ENCODE measurements at regions not wholly inside any gene's neighbourhood (a gene's known extent, or its start where the extent isn't known, plus 50 kb on each side); places are given as distances from the start of the nearest gene placed in this dataset.
A peak's percentile ranks its signal among the peaks of the same experiment; 100 is the strongest.

DNA sequence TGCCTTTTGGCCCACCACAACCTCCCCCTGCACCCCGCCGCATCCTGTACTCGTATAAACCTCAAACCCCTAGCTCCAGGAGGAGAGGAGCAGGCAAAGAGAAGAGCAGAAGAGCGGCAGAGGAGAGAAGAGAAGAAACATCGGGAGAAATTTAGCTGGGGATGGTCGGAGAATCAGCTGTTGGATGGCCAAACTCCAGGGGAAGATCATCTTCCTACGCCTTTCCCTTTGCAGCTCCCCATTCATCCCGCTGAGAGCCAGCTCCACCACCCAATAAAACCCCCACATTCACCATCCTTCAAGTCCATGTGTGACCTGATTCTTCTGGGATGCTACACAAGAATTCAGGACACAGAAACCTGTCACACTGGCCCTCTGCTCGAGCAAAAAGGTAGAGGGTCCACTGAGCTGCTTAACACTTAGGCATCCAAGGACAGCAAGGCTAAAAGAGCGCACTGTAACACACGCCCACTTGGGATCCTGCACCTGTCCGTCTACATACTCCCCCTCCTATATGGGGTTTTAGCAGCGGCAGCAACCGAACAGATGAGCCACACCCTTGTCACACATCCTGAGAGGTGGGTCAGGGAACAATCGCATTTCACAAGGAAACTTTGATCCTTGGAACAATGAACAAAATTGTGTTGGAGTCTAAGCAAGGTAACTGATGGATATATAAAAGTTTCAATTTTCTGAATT lies 51.6 kb upstream of the MIR17HG start (continued):
- no peak for TF ChIP-seq PHF20 (IDR thresholded peaks at IDR 0.05; ENCODE audit: partially characterized antibody)
- peak; percentile 59; the same call in 1 of the 2 replicates for TF ChIP-seq MCM3 (IDR thresholded peaks at IDR 0.05)
- no peak for TF ChIP-seq NBN (IDR thresholded peaks at IDR 0.05; ENCODE audit: low read depth)
- TF ChIP-seq RBBP5 (IDR thresholded peaks at IDR 0.05; ENCODE audit: borderline replicate concordance, insufficient read depth, low read length, poor library complexity, severe bottlenecking) = no peak
- no peak for TF ChIP-seq PCBP1 (IDR thresholded peaks at IDR 0.05; ENCODE audit: low read depth, low read length, poor library complexity, severe bottlenecking)
- no peak for TF ChIP-seq SMARCE1 (IDR thresholded peaks at IDR 0.05)
- TF ChIP-seq ZKSCAN1 (IDR thresholded peaks at IDR 0.05; ENCODE audit: low read depth, low read length) = no peak

DNA sequence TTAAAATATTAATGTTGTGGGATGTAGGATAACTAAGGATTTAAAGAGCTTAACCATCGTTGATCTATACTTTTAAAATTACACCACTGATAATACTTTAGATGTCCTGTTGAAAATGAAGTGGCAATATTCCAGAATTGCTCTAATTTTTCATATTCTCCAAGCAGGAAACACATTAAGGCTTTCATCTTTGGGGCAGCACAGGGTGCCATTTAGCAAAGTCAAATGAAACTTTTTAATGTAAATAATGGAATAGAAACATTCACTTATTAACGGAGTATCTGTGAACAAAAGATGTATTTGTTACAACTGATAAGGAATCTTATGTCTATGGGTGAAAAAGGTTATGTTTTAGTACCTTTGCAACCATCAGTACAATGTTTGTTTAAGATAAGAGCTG lies 50.0 kb upstream of the MIR17HG start:
- no peaks in the 10 kb centered on the region for H3K36me3 ChIP-seq (ENCODE audit: control insufficient read depth, insufficient read depth, low read length)
- no peak for FAIRE-seq
- no peaks in the 10 kb centered on the region for H3K4me1 ChIP-seq (replicated peaks in 1 of 2; ENCODE audit: control insufficient read depth in 2 of 2, insufficient read depth in 2 of 2, low read length in 2 of 2)
- ATAC-seq = no peak
- ChIA-PET CTCF (ENCODE audit: low intra/inter-chr PET ratio) (interaction anchor here (1.0 kb wide), 1 partner anchor 11 kb away, joined by 3 read pairs; no protein-coding TSS in a partner anchor), POLR2A (interaction anchor here (0.8 kb wide), 1 partner anchor 22 kb away, joined by 3 read pairs; no protein-coding TSS in a partner anchor)
- H4K20me1 ChIP-seq (replicated peaks; ENCODE audit: control insufficient read depth, insufficient read depth, low read length) = no peaks in the 10 kb centered on the region
- no peak overlapping the region for H3K4me3 ChIP-seq
- WGBS (ENCODE audit: insufficient coverage, low coverage, missing lambda C conversion rate) = 0% methylated on average over 2 of the region's 2 CpGs
- no peak overlapping the region for H3K9ac ChIP-seq (ENCODE audit: insufficient read depth in 1 of 2, low read depth in 2 of 2, low read length in 2 of 2)
- no peak overlapping the region for H3K27ac ChIP-seq (ENCODE audit: extremely low read depth, low read depth, low read length)
- in situ Hi-C loops (cut with MboI) (no loop called here), intact Hi-C loops (cut with micrococcal nuclease) (no loop called here)
- H3K9me3 ChIP-seq (replicated peaks; ENCODE audit: control insufficient read depth, insufficient read depth, low read depth, low read length) = no peaks in the 10 kb centered on the region
- peaks cover 0 to 8% of the 10 kb centered on the region in 2 experiments; a peak in 2 of 5 replicates for H3K27me3 ChIP-seq (ENCODE audit: control insufficient read depth in 2 of 2, insufficient read depth in 2 of 2, low read length in 2 of 2)
- no TSS peak for BruUV-seq (replicated peaks)
- H2AFZ ChIP-seq (ENCODE audit: low read depth, low read length) = no peak overlapping the region
- no peaks in the 10 kb centered on the region for H3K79me2 ChIP-seq (ENCODE audit: control insufficient read depth, insufficient read depth, low read length)
- DNase-seq (ENCODE audit: extremely low read depth in 1 of 4, low spot score in 3 of 4) = no peak
- no peaks in the 10 kb centered on the region for H3K9me1 ChIP-seq (ENCODE audit: control insufficient read depth, insufficient read depth, low read length)
- no peak overlapping the region for H3K4me2 ChIP-seq (ENCODE audit: insufficient read depth, low read length)
- TF ChIP-seq ZFPM2 (CRISPR knock-in tag; IDR thresholded peaks at IDR 0.05) = peak; percentile 67; the same call in 1 of the 2 replicates
- TF ChIP-seq MYBL2 (IDR thresholded peaks at IDR 0.05; ENCODE audit: low read depth) = no peak
- TF ChIP-seq MYBL2 (CRISPR knock-in tag; IDR thresholded peaks at IDR 0.05; ENCODE audit: borderline replicate concordance) = no peak
- TF ChIP-seq, protein P1, sequence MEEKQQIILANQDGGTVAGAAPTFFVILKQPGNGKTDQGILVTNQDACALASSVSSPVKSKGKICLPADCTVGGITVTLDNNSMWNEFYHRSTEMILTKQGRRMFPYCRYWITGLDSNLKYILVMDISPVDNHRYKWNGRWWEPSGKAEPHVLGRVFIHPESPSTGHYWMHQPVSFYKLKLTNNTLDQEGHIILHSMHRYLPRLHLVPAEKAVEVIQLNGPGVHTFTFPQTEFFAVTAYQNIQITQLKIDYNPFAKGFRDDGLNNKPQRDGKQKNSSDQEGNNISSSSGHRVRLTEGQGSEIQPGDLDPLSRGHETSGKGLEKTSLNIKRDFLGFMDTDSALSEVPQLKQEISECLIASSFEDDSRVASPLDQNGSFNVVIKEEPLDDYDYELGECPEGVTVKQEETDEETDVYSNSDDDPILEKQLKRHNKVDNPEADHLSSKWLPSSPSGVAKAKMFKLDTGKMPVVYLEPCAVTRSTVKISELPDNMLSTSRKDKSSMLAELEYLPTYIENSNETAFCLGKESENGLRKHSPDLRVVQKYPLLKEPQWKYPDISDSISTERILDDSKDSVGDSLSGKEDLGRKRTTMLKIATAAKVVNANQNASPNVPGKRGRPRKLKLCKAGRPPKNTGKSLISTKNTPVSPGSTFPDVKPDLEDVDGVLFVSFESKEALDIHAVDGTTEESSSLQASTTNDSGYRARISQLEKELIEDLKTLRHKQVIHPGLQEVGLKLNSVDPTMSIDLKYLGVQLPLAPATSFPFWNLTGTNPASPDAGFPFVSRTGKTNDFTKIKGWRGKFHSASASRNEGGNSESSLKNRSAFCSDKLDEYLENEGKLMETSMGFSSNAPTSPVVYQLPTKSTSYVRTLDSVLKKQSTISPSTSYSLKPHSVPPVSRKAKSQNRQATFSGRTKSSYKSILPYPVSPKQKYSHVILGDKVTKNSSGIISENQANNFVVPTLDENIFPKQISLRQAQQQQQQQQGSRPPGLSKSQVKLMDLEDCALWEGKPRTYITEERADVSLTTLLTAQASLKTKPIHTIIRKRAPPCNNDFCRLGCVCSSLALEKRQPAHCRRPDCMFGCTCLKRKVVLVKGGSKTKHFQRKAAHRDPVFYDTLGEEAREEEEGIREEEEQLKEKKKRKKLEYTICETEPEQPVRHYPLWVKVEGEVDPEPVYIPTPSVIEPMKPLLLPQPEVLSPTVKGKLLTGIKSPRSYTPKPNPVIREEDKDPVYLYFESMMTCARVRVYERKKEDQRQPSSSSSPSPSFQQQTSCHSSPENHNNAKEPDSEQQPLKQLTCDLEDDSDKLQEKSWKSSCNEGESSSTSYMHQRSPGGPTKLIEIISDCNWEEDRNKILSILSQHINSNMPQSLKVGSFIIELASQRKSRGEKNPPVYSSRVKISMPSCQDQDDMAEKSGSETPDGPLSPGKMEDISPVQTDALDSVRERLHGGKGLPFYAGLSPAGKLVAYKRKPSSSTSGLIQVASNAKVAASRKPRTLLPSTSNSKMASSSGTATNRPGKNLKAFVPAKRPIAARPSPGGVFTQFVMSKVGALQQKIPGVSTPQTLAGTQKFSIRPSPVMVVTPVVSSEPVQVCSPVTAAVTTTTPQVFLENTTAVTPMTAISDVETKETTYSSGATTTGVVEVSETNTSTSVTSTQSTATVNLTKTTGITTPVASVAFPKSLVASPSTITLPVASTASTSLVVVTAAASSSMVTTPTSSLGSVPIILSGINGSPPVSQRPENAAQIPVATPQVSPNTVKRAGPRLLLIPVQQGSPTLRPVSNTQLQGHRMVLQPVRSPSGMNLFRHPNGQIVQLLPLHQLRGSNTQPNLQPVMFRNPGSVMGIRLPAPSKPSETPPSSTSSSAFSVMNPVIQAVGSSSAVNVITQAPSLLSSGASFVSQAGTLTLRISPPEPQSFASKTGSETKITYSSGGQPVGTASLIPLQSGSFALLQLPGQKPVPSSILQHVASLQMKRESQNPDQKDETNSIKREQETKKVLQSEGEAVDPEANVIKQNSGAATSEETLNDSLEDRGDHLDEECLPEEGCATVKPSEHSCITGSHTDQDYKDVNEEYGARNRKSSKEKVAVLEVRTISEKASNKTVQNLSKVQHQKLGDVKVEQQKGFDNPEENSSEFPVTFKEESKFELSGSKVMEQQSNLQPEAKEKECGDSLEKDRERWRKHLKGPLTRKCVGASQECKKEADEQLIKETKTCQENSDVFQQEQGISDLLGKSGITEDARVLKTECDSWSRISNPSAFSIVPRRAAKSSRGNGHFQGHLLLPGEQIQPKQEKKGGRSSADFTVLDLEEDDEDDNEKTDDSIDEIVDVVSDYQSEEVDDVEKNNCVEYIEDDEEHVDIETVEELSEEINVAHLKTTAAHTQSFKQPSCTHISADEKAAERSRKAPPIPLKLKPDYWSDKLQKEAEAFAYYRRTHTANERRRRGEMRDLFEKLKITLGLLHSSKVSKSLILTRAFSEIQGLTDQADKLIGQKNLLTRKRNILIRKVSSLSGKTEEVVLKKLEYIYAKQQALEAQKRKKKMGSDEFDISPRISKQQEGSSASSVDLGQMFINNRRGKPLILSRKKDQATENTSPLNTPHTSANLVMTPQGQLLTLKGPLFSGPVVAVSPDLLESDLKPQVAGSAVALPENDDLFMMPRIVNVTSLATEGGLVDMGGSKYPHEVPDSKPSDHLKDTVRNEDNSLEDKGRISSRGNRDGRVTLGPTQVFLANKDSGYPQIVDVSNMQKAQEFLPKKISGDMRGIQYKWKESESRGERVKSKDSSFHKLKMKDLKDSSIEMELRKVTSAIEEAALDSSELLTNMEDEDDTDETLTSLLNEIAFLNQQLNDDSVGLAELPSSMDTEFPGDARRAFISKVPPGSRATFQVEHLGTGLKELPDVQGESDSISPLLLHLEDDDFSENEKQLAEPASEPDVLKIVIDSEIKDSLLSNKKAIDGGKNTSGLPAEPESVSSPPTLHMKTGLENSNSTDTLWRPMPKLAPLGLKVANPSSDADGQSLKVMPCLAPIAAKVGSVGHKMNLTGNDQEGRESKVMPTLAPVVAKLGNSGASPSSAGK (IDR thresholded peaks at IDR 0.05) = peak; percentile 26; the same call in 1 of the 2 replicates

Measured in K562 (cell line).